K562 (cell line): ENCODE measurements at regions not wholly inside any gene's neighbourhood (a gene's known extent, or its start where the extent isn't known, plus 50 kb on each side); places are given as distances from the start of the nearest gene placed in this dataset.

ENCODE experiments used
- ATAC-seq: fragments of 200-7000 bp; cut with Tn5 transposase; 3 replicates; pipeline ENCODE4 v1.9.1; 2020; ENCODE audit warnings: moderate library complexity
- BruUV-seq: library from RNA; stranded (reverse); fragments of 400-500 nt; replicated peaks from 2 replicates; lab custom pipeline; 2021; lab: Mats Ljungman, UMichigan
- CTCF ChIA-PET: fragments of 300-600 bp; formaldehyde crosslinking; extraction: SDS; loops from one replicate; lab custom pipeline; 2021; ENCODE audit warnings: low intra/inter-chr PET ratio; lab: Yijun Ruan, JAX
- POLR2A ChIA-PET: fragments of 300-600, 350-650 bp; sonication (Branson Sonifier 250); formaldehyde crosslinking; extraction: SDS; loops from one replicate; lab custom pipeline; 2021; ENCODE audit warnings: antibody characterized with exemption, inconsistent platforms; lab: Yijun Ruan, JAX
- DNase-seq, 4 experiments: peaks; one replicate each; pipeline versions ENCODE4 v3.0.0 to v3.0.0-alpha.2; 2011 to 2018; ENCODE audit warnings: low spot score in 3 of 4, mixed read lengths in 3 of 4; ENCODE audit errors: extremely low read depth in 1 of 4
- FAIRE-seq: peaks from 2 replicates; lab custom pipeline; 2011; peaks lifted over from hg19 to GRCh38; lab: Jason Lieb, UNC
- H2AFZ ChIP-seq: 2 replicates; pipeline ENCODE4 v1.6.0; 2011; ENCODE audit warnings: low read depth, low read length, control low read depth, inconsistent platforms
- H3K27ac ChIP-seq: fragments of 200-600 bp; 3 replicates; pipeline ENCODE4 v1.8.0; 2011; ENCODE audit warnings: low read depth, mild to moderate bottlenecking, control low read depth, inconsistent platforms, low read length, moderate library complexity, mixed read lengths; ENCODE audit errors: extremely low read depth
- H3K27me3 ChIP-seq, 2 experiments: fragments of 300-600 bp in 1 of 2; 2 replicates in 1 of 2; 3 replicates in 1 of 2; pipeline versions ENCODE4 v1.6.0 to v1.8.0; 2011; ENCODE audit warnings: inconsistent platforms in 2 of 2, low read length in 2 of 2, mild to moderate bottlenecking in 1 of 2, mixed read lengths in 1 of 2, moderate library complexity in 1 of 2; ENCODE audit not compliant: control insufficient read depth in 2 of 2, insufficient read depth in 2 of 2
- H3K36me3 ChIP-seq: fragments of 300-600 bp; 3 replicates; pipeline ENCODE4 v1.8.0; 2011; ENCODE audit warnings: mild to moderate bottlenecking, low read length, inconsistent platforms; ENCODE audit not compliant: control insufficient read depth, insufficient read depth
- H3K4me1 ChIP-seq, 2 experiments: fragments of 200-600 bp in 1 of 2; replicated peaks in 1 of 2; 2 replicates in 1 of 2; 3 replicates in 1 of 2; pipeline versions ENCODE4 v1.5.1 to v1.8.0; 2011; ENCODE audit warnings: inconsistent platforms in 2 of 2, low read length in 2 of 2, mild to moderate bottlenecking in 1 of 2, mixed read lengths in 1 of 2, moderate library complexity in 1 of 2; ENCODE audit not compliant: control insufficient read depth in 2 of 2, insufficient read depth in 2 of 2
- H3K4me2 ChIP-seq: 2 replicates; pipeline ENCODE4 v1.6.1; 2011; ENCODE audit warnings: low read length, control low read depth, inconsistent platforms, mixed read lengths; ENCODE audit not compliant: insufficient read depth
- H3K4me3 ChIP-seq: fragments of 200-600 bp; sonication (generic), shearing (Covaris generic); 2 replicates; pipeline ENCODE4 v1.5.1; 2016; ENCODE audit warnings: control low read depth, inconsistent platforms
- H3K79me2 ChIP-seq: fragments of 200-600 bp; 3 replicates; pipeline ENCODE4 v1.8.0; 2011; ENCODE audit warnings: low read length, inconsistent platforms; ENCODE audit not compliant: control insufficient read depth, insufficient read depth
- H3K9ac ChIP-seq, 2 experiments: 2 replicates each; pipeline versions ENCODE4 v1.6.0 to v1.6.1; 2011; ENCODE audit warnings: low read depth in 2 of 2, low read length in 2 of 2, control low read depth in 1 of 2, inconsistent platforms in 1 of 2, mild to moderate bottlenecking in 1 of 2, mixed read lengths in 1 of 2; ENCODE audit not compliant: insufficient read depth in 1 of 2
- H3K9me1 ChIP-seq: one replicate; pipeline ENCODE4 v1.6.0; 2011; ENCODE audit warnings: inconsistent platforms, mild to moderate bottlenecking, low read length, moderate library complexity; ENCODE audit not compliant: control insufficient read depth, insufficient read depth
- H3K9me3 ChIP-seq: replicated peaks from 2 replicates; pipeline ENCODE4 v1.5.1; 2011; ENCODE audit warnings: low read depth, low read length, inconsistent platforms; ENCODE audit not compliant: control insufficient read depth, insufficient read depth
- H4K20me1 ChIP-seq: replicated peaks from 2 replicates; pipeline ENCODE4 v1.6.1; 2011; ENCODE audit warnings: low read length, inconsistent platforms, mixed read lengths; ENCODE audit not compliant: control insufficient read depth, insufficient read depth
- BCOR ChIP-seq: fragments of 450-650 bp; IDR thresholded peaks from 2 replicates; pipeline ENCODE4 v1.6.1; 2016
- CEBPG ChIP-seq, 3 experiments: fragments of 200-800 bp in 1 of 3; sonication (Bioruptor generic) in 1 of 3; sonication (generic) in 1 of 3; formaldehyde crosslinking in 1 of 3; IDR thresholded peaks in 2 of 3; conservative IDR thresholded peaks in 1 of 3; 2 replicates each; pipeline versions ENCODE4 v1.6.1 to v1.8.0; 2016 to 2022; ENCODE audit warnings: missing compliant biosample characterization in 2 of 3, missing genetic modification characterization in 2 of 3, mild to moderate bottlenecking in 1 of 3, missing genetic modification reagents in 1 of 3
- JUND ChIP-seq, 2 experiments: IDR thresholded peaks; 2 replicates in 1 of 2; 3 replicates in 1 of 2; pipeline ENCODE4 v1.6.1; 2011; ENCODE audit warnings: borderline replicate concordance in 2 of 2, low read depth in 2 of 2, low read length in 2 of 2, improper control_type of control experiment in 1 of 2, missing biosample characterization in 1 of 2, missing genetic modification characterization in 1 of 2, missing genetic modification reagents in 1 of 2
- SMARCA4 ChIP-seq: fragments of 450-650 bp; IDR thresholded peaks from 2 replicates; pipeline ENCODE4 v1.6.1; 2016
- TRIM24 ChIP-seq, 2 experiments: fragments of 450-650 bp; IDR thresholded peaks; 2 replicates each; pipeline ENCODE4 v1.6.1; 2016
- XRCC5 ChIP-seq: fragments of 200-400 bp; formaldehyde crosslinking; IDR thresholded peaks from 2 replicates; pipeline ENCODE4 v1.6.1; 2017; ENCODE audit warnings: low read depth, mild to moderate bottlenecking, low read length
- ZNF384 ChIP-seq: IDR thresholded peaks from 2 replicates; pipeline ENCODE4 v1.6.1; 2012; ENCODE audit warnings: low read depth, low read length, improper control_type of control experiment
- ZNF398 ChIP-seq: fragments of 250-450 bp; sonication (Bioruptor Pico); IDR thresholded peaks from 2 replicates; pipeline ENCODE4 v1.8.0; 2021; ENCODE audit warnings: moderate library complexity, mild to moderate bottlenecking, inconsistent platforms
- ZNF436 ChIP-seq: fragments of 250-450, 450-650 bp; sonication (Bioruptor Pico); formaldehyde crosslinking; IDR thresholded peaks from 2 replicates; pipeline ENCODE4 v1.7.0; 2020; ENCODE audit warnings: mild to moderate bottlenecking
- WGBS: fragments of 100-300 bp; shearing (Covaris generic); methylation state at CpG from one replicate; pipeline ENCODE4 v1.1.6; 2016; ENCODE audit warnings: low coverage, mixed read lengths; ENCODE audit not compliant: insufficient coverage; ENCODE audit errors: missing lambda C conversion rate; 5-methylcytosine and 5-hydroxymethylcytosine counted together
- in situ Hi-C: fragments of 300-500 bp; cut with MboI; formaldehyde crosslinking; loops from 4 replicates; pipeline ENCODE4 v1.15.0; 2018; ENCODE audit warnings: inconsistent platforms, mixed read lengths
- intact Hi-C: fragments of 100-400 bp; cut with micrococcal nuclease; formaldehyde crosslinking; loops from 2 replicates; pipeline ENCODE4 v1.14.2; 2022
- TF ChIP-seq, protein P1 (sequence below): sonication (generic); formaldehyde crosslinking; IDR thresholded peaks from 2 replicates; pipeline ENCODE4 v1.4.0; 2020; ENCODE audit warnings: mild to moderate bottlenecking, missing genetic modification reagents

DNA sequence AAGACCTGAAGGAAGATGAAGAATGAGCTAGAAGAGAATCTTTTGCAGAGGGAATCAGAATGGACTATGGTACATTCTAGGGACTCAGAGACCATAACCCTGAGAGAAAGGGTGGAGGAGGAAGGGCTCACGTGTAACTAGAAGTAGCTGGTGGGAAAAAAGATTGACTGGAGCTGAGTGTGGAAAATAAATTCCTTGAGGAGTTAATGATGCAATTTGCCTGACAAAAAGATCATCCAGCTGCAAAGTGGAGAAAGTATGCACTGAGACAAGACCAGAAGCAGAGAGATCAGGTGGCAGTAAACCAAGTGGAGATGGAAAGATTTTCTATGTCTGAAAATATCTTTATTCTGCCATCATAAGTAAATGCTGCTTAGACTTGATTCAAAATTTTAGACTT lies 52.9 kb upstream of the TBL1XR1 start:
- intact Hi-C loops (no loop called here), in situ Hi-C loops (no loop called here)
- Histone ChIP-seq H3K4me2 (no peak overlapping the region), H3K9me3 (peaks cover 2% of the 10 kb centered on the region; the same call in 1 of the 2 replicates), H3K27me3 (no peaks in the 10 kb centered on the region), H3K4me3 (no peak overlapping the region), H3K27ac (no peak overlapping the region), H3K9me1 (no peaks in the 10 kb centered on the region), H2AFZ (no peak overlapping the region), H3K36me3 (no peaks in the 10 kb centered on the region), H3K9ac (no peak overlapping the region), H3K4me1 (no peaks in the 10 kb centered on the region), H3K79me2 (no peaks in the 10 kb centered on the region), H4K20me1 (no peaks in the 10 kb centered on the region)
- CTCF ChIA-PET: no interaction called here
- BruUV-seq: no TSS peak
- POLR2A ChIA-PET: interaction anchor here (0.6 to 1.5 kb wide), 3 partner anchors 10 to 110 kb away, joined by 3 to 6 read pairs (median 3); no protein-coding TSS in a partner anchor
- WGBS: 46% methylated on average over 1 of the region's 1 CpG
- TF ChIP-seq CEBPG (CRISPR knock-in tag; IDR thresholded peaks at IDR 0.05): 0 out of 2 replicates have a peak, but pooled peaks have one; percentile 21
- TF ChIP-seq CEBPG (tag; conservative IDR thresholded peaks at IDR 0.05 in 1 of 2, IDR thresholded peaks at IDR 0.05 in 1 of 2): no peak
- no peak for TF ChIP-seq JUND (IDR thresholded peaks at IDR 0.05; ENCODE audit: borderline replicate concordance, low read depth, low read length)
- TF ChIP-seq JUND (tag; IDR thresholded peaks at IDR 0.05; ENCODE audit: borderline replicate concordance, low read depth, low read length): no peak
- no peak for TF ChIP-seq ZNF436 (CRISPR knock-in tag)
- ATAC-seq: peak; percentile 35
- DNase-seq: no peak
- FAIRE-seq: no peak

- ATAC-seq: peak; percentile 42; the same call in 2 of the 3 replicates
- Histone ChIP-seq H3K4me1 (no peaks in the 10 kb centered on the region), H4K20me1 (no peaks in the 10 kb centered on the region), H3K9me1 (no peaks in the 10 kb centered on the region), H3K9ac (no peak overlapping the region), H3K4me3 (no peak overlapping the region), H3K36me3 (no peaks in the 10 kb centered on the region), H3K4me2 (no peak overlapping the region), H3K79me2 (no peaks in the 10 kb centered on the region), H3K9me3 (peaks cover 2% of the 10 kb centered on the region; the same call in 1 of the 2 replicates), H3K27ac (no peak overlapping the region), H2AFZ (peak overlapping the region; percentile 9; the same call in 1 of the 2 replicates), H3K27me3 (no peaks in the 10 kb centered on the region)
- no TSS peak for BruUV-seq
- in situ Hi-C loops (no loop called here), intact Hi-C loops (no loop called here)
- FAIRE-seq: no peak
- 71% methylated on average over 3 of the region's 4 CpGs for WGBS
- ChIA-PET POLR2A (interaction anchor here (1.0 kb wide), 1 partner anchor 8 kb away, joined by 6 read pairs; no protein-coding TSS in a partner anchor), CTCF (no interaction called here)
- DNase-seq: no peak
- TF ChIP-seq ZNF384: peak; percentile 74
- TF ChIP-seq, protein P1, sequence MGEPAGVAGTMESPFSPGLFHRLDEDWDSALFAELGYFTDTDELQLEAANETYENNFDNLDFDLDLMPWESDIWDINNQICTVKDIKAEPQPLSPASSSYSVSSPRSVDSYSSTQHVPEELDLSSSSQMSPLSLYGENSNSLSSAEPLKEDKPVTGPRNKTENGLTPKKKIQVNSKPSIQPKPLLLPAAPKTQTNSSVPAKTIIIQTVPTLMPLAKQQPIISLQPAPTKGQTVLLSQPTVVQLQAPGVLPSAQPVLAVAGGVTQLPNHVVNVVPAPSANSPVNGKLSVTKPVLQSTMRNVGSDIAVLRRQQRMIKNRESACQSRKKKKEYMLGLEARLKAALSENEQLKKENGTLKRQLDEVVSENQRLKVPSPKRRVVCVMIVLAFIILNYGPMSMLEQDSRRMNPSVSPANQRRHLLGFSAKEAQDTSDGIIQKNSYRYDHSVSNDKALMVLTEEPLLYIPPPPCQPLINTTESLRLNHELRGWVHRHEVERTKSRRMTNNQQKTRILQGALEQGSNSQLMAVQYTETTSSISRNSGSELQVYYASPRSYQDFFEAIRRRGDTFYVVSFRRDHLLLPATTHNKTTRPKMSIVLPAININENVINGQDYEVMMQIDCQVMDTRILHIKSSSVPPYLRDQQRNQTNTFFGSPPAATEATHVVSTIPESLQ (CRISPR knock-in tag): no peak
- no peak for TF ChIP-seq XRCC5
- TF ChIP-seq SMARCA4: 0 out of 2 replicates have a peak, but pooled peaks have one; percentile 17
- TF ChIP-seq ZNF398 (CRISPR knock-in tag): no peak
- TF ChIP-seq BCOR: peak; percentile 22; the same call in 1 of the 2 replicates
- peak; percentile 78 to 80 for TF ChIP-seq TRIM24 (IDR thresholded peaks at IDR 0.05)
These were observed 54.5 kb upstream of the TBL1XR1 start for GRCh38 chr3:177251755-177252154.
